GM12878 (cell line): ENCODE measurements at regions not wholly inside any gene's neighbourhood (a gene's known extent, or its start where the extent isn't known, plus 50 kb on each side); places are given as distances from the start of the nearest gene placed in this dataset.

Source experiments
- BCL3 ChIP-seq: IDR thresholded peaks from 2 replicates; pipeline ENCODE4 v1.6.1; 2011; ENCODE audit warnings: borderline replicate concordance, low read depth, mild to moderate bottlenecking, moderate library complexity, low read length; ENCODE audit not compliant: insufficient read depth, poor library complexity, severe bottlenecking
- CEBPB ChIP-seq, 2 experiments: fragments of 150-350 bp in 1 of 2; IDR thresholded peaks; 2 replicates each; pipeline ENCODE4 v1.6.1; 2012 to 2014; ENCODE audit warnings: low read depth in 2 of 2, low read length in 2 of 2, borderline replicate concordance in 1 of 2, inconsistent platforms in 1 of 2
- E4F1 ChIP-seq: fragments of 450-650 bp; IDR thresholded peaks from 2 replicates; pipeline ENCODE4 v1.6.1; 2018; ENCODE audit warnings: borderline replicate concordance, mild to moderate bottlenecking; ENCODE audit not compliant: partially characterized antibody
- EZH2 ChIP-seq: IDR thresholded peaks from 2 replicates; pipeline ENCODE4 v1.6.1; 2012; ENCODE audit warnings: low read depth, mild to moderate bottlenecking, control low read depth, inconsistent platforms, low read length, borderline replicate concordance; ENCODE audit not compliant: control insufficient read depth
- JUND ChIP-seq: IDR thresholded peaks from 2 replicates; pipeline ENCODE4 v1.6.1; 2012; ENCODE audit warnings: low read depth, mild to moderate bottlenecking, low read length, improper control_type of control experiment, moderate library complexity
- NKRF ChIP-seq: fragments of 450-650 bp; conservative IDR thresholded peaks from 2 replicates; pipeline ENCODE4 v1.6.1; 2017; ENCODE audit warnings: mild to moderate bottlenecking, moderate library complexity
- SP1 ChIP-seq: IDR thresholded peaks from one replicate; pipeline ENCODE4 v1.6.1; 2011; ENCODE audit warnings: low read depth, low read length
- SRF ChIP-seq, 2 experiments: IDR thresholded peaks; 2 replicates each; pipeline ENCODE4 v1.6.1; 2011; ENCODE audit warnings: low read depth in 2 of 2, low read length in 2 of 2, mild to moderate bottlenecking in 1 of 2, moderate library complexity in 1 of 2
- TCF7 ChIP-seq: IDR thresholded peaks from 2 replicates; pipeline ENCODE4 v1.6.1; 2014; ENCODE audit warnings: antibody characterized with exemption, borderline replicate concordance

GRCh38 chr13:89660752-89661151 lies 1686.7 kb upstream of the MIR17HG start:
- no peak for TF ChIP-seq CEBPB (IDR thresholded peaks at IDR 0.05; ENCODE audit: borderline replicate concordance in 1 of 2, low read depth in 2 of 2, low read length in 2 of 2)
- no peak for TF ChIP-seq TCF7
- TF ChIP-seq JUND: no peak
- TF ChIP-seq BCL3: no peak
- no peak for TF ChIP-seq SP1
- TF ChIP-seq NKRF: no peak
- no peak for TF ChIP-seq E4F1
- no peak for TF ChIP-seq SRF (IDR thresholded peaks at IDR 0.05; ENCODE audit: low read depth in 2 of 2, low read length in 2 of 2)
- TF ChIP-seq EZH2: no peak
